Mesothelial cell of epicardium (in vitro differentiated cells): ENCODE measurements at regions not wholly inside any gene's neighbourhood (a gene's known extent, or its start where the extent isn't known, plus 50 kb on each side); places are given as distances from the start of the nearest gene placed in this dataset.

Experiments used
- DNase-seq, 2 experiments: peaks; one replicate each; pipeline ENCODE4 v3.0.0; 2021; ENCODE audit warnings: low spot score in 2 of 2; ENCODE audit not compliant: unreplicated experiment in 2 of 2
- H3K27ac Mint-ChIP-seq: 2 replicates; pipeline ENCODE4 v1.8.0; 2021; ENCODE audit warnings: mixed read lengths
- H3K27me3 Mint-ChIP-seq: 2 replicates; pipeline ENCODE4 v1.8.0; 2021; ENCODE audit warnings: low read depth, mixed read lengths
- H3K36me3 Mint-ChIP-seq: 2 replicates; pipeline ENCODE4 v1.8.0; 2021; ENCODE audit warnings: mixed read lengths
- H3K4me1 Mint-ChIP-seq: 2 replicates; pipeline ENCODE4 v1.8.0; 2021; ENCODE audit warnings: mixed read lengths
- H3K4me3 Mint-ChIP-seq: 2 replicates; pipeline ENCODE4 v1.8.0; 2021; ENCODE audit warnings: mild to moderate bottlenecking, moderate library complexity, mixed read lengths
- H3K9me3 Mint-ChIP-seq: 2 replicates; pipeline ENCODE4 v1.8.0; 2021; ENCODE audit warnings: mixed read lengths
- TF ChIP-seq, protein P1 (sequence below): fragments of 200-600 bp; sonication (generic); IDR thresholded peaks from one replicate; pipeline ENCODE4 v1.5.0; 2021; ENCODE audit warnings: antibody characterized with exemption; ENCODE audit not compliant: unreplicated experiment

DNA sequence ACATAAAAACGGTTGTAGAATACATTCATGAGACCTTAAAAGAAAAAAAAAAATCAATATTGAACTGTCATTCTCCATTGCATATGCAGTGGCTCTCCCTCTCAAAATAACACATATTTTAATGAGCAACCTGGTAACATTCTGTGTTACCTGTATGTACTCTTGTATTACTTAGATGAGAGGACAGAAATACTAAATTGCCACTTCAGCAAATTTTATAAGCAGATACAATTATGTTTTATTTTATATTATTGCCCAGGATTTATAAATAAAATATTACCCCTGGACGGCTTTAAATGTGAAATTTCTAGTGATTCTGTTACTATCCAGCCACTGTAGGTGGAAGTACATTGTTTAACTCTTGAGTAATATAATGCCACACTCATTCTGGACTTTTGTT is 463.2 kb upstream of the ROBO1 start:
- H3K4me3 Mint-ChIP-seq = no peak overlapping the region
- DNase-seq = no peak
- no peaks in the 10 kb centered on the region for H3K36me3 Mint-ChIP-seq
- H3K27ac Mint-ChIP-seq = no peak overlapping the region
- TF ChIP-seq, protein P1, sequence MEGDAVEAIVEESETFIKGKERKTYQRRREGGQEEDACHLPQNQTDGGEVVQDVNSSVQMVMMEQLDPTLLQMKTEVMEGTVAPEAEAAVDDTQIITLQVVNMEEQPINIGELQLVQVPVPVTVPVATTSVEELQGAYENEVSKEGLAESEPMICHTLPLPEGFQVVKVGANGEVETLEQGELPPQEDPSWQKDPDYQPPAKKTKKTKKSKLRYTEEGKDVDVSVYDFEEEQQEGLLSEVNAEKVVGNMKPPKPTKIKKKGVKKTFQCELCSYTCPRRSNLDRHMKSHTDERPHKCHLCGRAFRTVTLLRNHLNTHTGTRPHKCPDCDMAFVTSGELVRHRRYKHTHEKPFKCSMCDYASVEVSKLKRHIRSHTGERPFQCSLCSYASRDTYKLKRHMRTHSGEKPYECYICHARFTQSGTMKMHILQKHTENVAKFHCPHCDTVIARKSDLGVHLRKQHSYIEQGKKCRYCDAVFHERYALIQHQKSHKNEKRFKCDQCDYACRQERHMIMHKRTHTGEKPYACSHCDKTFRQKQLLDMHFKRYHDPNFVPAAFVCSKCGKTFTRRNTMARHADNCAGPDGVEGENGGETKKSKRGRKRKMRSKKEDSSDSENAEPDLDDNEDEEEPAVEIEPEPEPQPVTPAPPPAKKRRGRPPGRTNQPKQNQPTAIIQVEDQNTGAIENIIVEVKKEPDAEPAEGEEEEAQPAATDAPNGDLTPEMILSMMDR = no peak
- H3K4me1 Mint-ChIP-seq = no peaks in the 10 kb centered on the region
- peaks cover 11% of the 10 kb centered on the region for H3K9me3 Mint-ChIP-seq
- H3K27me3 Mint-ChIP-seq = no peaks in the 10 kb centered on the region

DNA sequence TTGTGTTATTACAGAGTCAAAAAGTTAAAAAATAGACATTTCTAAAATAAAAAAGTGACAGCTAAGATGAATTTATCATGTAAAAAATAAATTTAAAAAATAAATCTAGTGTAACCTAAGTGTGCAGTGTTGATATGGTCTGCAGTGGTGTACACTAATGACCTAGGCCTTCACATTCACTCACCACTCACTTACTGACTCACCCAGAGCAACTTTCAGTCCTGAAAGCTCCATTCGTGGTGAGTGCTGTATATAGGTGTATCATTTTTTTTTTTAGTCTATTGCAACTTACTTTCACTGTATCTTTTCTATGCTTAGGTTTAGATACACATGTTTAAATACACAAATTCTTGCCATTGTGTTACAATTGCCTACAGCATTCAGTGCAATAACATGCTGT is 459.4 kb upstream of the ROBO1 start:
- Mint-ChIP-seq H3K4me1 (no peaks in the 10 kb centered on the region), H3K9me3 (peaks cover 11% of the 10 kb centered on the region), H3K4me3 (no peak overlapping the region), H3K36me3 (no peaks in the 10 kb centered on the region), H3K27ac (no peak overlapping the region), H3K27me3 (no peaks in the 10 kb centered on the region)
- no peak for DNase-seq
- TF ChIP-seq, protein P1 = no peak

DNA sequence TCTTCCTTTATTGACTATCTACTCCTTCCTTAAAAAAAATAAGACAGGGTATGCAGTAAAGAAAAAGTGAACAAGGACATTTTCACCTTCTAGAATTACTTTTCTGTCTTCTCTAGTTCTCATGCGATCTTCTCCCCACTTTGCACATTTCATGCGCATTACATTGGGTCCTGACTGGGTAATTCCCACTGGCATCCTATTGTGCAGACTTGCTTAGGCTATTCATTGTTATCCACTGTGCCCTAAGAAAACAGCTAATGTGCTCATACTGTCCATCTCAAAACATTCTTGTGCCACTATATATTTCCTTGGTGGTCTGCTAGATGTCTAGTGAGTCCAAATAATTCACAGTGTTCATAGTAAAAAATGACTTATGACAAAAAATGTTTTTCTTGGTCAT is 447.4 kb upstream of the ROBO1 start:
- no peak for DNase-seq
- Mint-ChIP-seq H3K4me1 (no peaks in the 10 kb centered on the region), H3K9me3 (no peaks in the 10 kb centered on the region), H3K27me3 (no peaks in the 10 kb centered on the region), H3K4me3 (no peak overlapping the region), H3K27ac (no peak overlapping the region), H3K36me3 (no peaks in the 10 kb centered on the region)
- TF ChIP-seq, protein P1 = no peak

DNA sequence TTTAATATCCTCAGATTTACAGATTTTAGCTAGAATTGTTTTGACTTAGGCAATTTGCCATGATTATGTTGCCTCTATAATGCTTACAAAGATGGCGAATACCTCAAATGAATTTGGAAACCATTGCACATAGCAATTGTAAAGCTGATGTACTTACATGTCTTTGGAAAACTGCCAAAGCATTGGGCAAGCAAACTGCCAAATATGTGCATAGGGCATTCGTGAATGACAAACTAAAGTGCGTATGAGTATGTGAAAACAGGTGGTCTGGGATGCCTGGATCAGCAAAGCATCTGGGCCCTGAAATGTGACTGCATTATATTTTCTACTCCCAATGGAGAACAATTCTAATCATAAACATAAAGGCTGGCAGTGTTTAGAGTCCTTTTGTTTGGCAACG is 445.3 kb upstream of the ROBO1 start:
- H3K27me3 Mint-ChIP-seq = no peaks in the 10 kb centered on the region
- no peak overlapping the region for H3K4me3 Mint-ChIP-seq
- H3K9me3 Mint-ChIP-seq = no peaks in the 10 kb centered on the region
- TF ChIP-seq, protein P1 = no peak
- DNase-seq = no peak
- no peaks in the 10 kb centered on the region for H3K4me1 Mint-ChIP-seq
- no peak overlapping the region for H3K27ac Mint-ChIP-seq
- no peaks in the 10 kb centered on the region for H3K36me3 Mint-ChIP-seq

DNA sequence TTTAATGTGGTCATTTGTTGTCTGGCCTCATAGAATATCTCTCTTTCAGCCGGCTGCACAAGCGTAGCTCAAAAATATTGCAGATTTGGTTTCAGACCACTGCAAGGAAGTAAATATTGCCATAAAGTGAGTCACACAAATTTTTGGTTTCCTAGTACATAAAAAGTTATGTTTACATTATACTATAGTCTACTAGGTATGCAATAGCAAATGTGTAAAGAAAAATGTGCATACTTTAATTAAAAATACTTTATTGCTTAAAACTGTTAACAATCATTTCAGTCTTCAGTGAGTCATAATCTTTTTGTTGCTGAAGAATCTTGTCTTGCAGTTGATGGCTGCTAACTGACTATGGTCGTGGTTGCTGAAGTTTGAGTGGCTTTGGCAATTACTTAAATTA is 425.1 kb upstream of the ROBO1 start:
- no peak overlapping the region for H3K4me3 Mint-ChIP-seq
- DNase-seq = no peak
- H3K36me3 Mint-ChIP-seq = no peaks in the 10 kb centered on the region
- no peaks in the 10 kb centered on the region for H3K27me3 Mint-ChIP-seq
- TF ChIP-seq, protein P1 = no peak
- no peak overlapping the region for H3K27ac Mint-ChIP-seq
- H3K4me1 Mint-ChIP-seq = peaks cover 19% of the 10 kb centered on the region
- H3K9me3 Mint-ChIP-seq = peaks cover 7% of the 10 kb centered on the region

DNA sequence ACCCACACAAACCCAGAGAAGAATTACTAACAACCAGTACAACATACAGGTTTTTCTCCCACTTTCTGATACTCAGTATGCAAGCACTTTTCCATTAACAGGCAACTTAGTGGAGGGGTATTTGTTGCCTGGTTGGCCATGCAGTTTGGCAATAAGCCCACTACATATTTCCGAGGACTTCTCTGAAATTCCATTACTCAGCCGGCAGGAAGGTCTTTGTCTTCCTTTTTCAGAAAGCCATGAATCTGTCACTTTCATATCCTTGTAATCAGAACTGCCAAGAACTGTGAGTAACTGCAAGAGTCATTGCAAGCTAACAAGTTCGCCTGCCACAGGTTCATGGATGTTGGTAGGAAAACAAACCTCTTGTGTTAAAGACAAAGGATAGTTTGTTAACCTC is 422.3 kb upstream of the ROBO1 start:
- Mint-ChIP-seq H3K27ac (peak overlapping the region; percentile 6), H3K4me3 (no peak overlapping the region), H3K27me3 (no peaks in the 10 kb centered on the region), H3K36me3 (no peaks in the 10 kb centered on the region), H3K4me1 (peaks cover 19% of the 10 kb centered on the region), H3K9me3 (no peaks in the 10 kb centered on the region)
- DNase-seq = no peak
- TF ChIP-seq, protein P1 = no peak
